Activated T-cell treated with anti-CD3 and anti-CD28 coated beads, Interleukin-2, amount 50 U/mL, for 1 hour (primary cell): ENCODE measurements at regions not wholly inside any gene's neighbourhood (a gene's known extent, or its start where the extent isn't known, plus 50 kb on each side); places are given as distances from the start of the nearest gene placed in this dataset.
"Not testable (repeated sequence)": the region's sequence is repeated elsewhere in the genome, so short reads cannot be mapped to it uniquely, and the experiment has no call there.

Source experiments
- DNase-seq: peaks from one replicate; pipeline ENCODE4 v3.0.0-alpha.2; 2020

GRCh38 chr5:102154791-102155605 lies 141.1 kb downstream of the SLCO4C1 start:
- not testable (repeated sequence) for DNase-seq

DNA sequence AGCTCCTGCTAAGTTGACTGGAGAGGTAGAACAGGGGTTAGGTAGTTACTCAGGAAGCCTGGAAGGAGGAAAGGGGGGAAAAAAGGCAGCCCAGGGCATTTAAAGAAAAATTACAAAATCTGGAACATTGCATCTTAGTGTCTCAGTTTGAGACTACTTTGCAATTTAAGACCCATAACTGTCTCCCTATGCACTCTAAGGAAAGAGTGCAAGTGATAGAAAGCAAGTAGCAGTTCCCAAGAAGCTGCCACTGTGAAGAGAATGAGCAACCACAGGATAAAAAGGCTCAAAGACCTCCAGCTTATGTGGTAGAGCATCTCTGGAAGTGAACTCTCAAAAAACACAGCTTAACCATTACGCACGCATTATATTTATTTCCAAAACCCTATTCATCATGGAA lies 141.8 kb downstream of the SLCO4C1 start:
- DNase-seq = no peak

GRCh38 chr5:102153003-102153759 lies 142.9 kb downstream of the SLCO4C1 start:
- no peak for DNase-seq

DNA sequence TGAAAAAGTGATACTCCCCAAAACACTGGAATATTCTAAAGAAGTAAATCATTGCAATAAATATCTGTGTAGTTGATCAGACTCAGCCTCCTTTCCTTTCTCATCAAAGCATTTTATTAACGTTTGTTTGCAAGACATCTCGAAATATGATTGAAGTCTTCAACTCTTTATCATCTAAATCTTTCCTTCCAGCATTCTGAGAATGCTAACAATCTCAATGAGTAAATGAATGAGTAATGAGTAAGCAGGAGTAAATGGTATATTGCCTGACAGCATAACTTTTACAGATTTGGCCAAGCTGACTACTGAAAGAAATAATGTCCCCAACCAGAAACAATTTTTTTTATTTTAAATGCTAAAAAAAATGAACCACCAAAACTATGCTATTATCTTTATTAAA lies 157.1 kb downstream of the SLCO4C1 start:
- DNase-seq = no peak

DNA sequence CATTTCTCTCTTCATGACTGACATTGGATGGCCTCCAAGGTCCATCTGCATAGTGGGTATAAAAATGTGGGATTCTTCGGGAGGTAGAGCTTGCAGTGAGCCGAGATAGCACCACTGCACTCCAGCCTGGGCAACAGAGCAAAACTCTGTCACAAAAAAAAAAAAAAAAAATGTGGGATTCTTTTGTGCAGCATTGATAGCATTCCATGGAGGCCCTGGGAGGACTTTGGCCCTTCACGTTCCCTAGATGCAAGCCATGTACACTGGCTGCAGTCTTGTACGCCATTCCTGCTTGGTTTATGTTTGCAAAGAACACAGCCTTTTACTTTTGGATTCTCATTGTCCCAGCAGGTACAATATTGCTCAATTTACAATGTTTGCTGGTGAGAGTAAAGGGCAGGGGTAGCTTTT lies 157.8 kb downstream of the SLCO4C1 start:
- no peak for DNase-seq

GRCh38 chr5:102130890-102131289 lies 165.2 kb downstream of the SLCO4C1 start:
- DNase-seq = no peak

GRCh38 chr5:102130386-102130785 lies 165.7 kb downstream of the SLCO4C1 start:
- no peak for DNase-seq

DNA sequence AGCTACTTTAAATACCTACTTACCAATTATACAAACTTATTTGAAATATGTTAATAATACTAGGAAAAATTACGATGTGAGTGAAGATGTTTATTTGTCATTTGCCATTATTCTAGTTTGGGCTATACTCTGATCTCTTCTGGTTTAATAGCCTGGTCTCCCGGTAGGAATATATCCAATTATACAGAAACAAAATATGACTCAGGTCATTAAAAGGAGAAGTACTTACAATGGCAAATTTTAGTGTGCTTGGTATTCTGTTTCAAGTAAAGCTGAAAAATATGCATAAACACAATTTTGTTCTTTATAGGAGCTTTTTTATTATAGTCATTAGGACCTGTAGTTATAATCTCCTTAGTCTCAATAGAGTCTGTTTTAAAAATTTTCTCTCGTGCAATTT lies 176.8 kb downstream of the SLCO4C1 start:
- no peak for DNase-seq

DNA sequence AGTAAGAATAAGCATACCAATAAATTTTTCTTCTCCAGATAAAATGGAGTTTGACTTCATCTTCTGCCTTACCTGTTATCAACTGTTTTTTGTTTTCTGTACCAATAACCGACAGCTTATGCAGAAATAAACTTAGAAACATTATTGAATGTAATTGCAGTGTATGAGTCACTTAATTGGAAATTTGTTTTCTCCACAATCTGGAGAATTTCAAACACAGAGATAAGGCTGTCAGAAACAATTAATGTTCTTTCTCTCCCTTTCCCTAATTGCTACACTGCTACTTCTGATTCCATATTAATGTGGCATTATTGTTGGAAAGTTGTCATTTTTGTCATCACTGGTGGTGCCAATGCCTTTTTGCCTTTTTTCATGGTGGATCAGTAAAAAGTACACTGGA lies 180.3 kb downstream of the SLCO4C1 start:
- DNase-seq = no peak

GRCh38 chr5:102114525-102115069 lies 181.5 kb downstream of the SLCO4C1 start:
- DNase-seq = no peak

GRCh38 chr5:102107865-102108264 lies 188.2 kb downstream of the SLCO4C1 start:
- no peak for DNase-seq

GRCh38 chr5:102106599-102106998 lies 189.5 kb downstream of the SLCO4C1 start:
- DNase-seq = no peak

DNA sequence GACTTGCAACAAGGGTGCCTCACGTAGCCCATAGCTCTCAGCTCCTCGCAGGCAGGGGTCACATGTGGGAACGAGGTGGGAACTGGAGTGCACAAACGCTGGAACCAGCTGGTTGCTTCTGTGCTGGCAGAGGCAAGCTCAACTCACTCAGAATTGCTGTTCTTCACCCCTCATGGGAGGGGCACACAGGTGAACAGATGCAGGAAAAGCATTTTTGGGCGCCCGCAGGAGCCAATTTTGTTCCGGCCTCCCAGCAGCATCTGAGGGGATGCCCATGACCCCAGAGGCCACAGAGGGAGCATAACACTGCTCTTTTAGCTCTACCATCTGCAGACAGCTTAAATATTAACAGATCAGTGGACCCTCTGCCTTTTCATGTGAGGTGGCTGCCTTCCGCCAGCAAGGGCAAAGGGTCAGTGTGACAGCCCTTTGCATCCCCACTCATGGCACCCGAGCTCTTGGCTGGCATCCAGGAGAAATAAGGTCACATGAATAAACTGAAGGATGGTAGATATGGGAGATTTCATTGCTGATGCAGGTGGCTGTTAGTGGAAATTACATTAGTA lies 196.2 kb downstream of the SLCO4C1 start:
- no peak for DNase-seq

GRCh38 chr5:102099083-102099482 lies 197.0 kb downstream of the SLCO4C1 start:
- not testable (repeated sequence) for DNase-seq

- DNase-seq = not testable (repeated sequence)
Measured at GRCh38 chr5:102098606-102099005, 197.5 kb downstream of the SLCO4C1 start.

- no peak for DNase-seq
Measured at GRCh38 chr5:102090770-102091169, 205.3 kb downstream of the SLCO4C1 start.

- DNase-seq = no peak
Measured at GRCh38 chr5:102089883-102090282, 206.2 kb downstream of the SLCO4C1 start.

DNA sequence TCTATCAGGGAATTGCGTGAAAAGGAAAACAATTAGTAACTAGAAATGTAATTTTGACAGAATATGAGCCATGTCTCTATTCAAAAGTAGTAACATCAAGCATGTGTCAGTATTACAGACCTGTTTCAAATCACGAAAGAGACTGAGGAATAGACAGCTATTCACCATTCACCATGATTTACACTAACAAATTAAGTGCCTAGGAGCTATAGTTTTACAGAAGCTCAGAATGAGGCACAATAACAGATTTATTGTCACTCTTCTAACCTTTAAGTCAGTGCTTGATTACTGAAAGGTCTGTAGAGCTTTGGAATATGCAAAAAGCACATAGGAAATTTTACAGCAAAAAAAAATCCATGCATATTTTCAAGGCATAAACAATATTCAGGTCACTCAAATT lies 208.2 kb downstream of the SLCO4C1 start:
- no peak for DNase-seq

DNA sequence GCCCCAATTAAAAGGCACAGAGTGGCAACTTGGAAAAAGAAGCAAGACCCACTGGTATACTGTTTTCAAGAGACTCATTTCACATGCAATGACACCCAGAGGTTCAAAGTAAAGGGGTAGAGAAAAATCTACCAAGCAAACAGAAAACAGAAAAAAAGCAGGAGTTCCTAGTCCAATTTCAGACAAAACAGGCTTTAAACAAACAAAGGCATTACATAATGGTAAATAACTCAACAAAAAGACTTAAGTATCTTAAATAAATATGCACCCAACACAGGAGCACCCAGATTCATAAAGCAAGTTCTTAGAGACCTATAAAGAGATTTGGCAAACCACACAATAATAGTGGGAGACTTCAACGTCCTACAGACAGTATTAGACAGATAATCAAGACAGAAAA lies 215.8 kb downstream of the SLCO4C1 start:
- no peak for DNase-seq

GRCh38 chr5:102077920-102078319 lies 218.2 kb downstream of the SLCO4C1 start:
- DNase-seq = no peak

- DNase-seq = no peak
Measured at GRCh38 chr5:102069974-102070373, 226.1 kb downstream of the SLCO4C1 start.

GRCh38 chr5:102068870-102069269 lies 227.2 kb downstream of the SLCO4C1 start:
- DNase-seq = no peak

DNA sequence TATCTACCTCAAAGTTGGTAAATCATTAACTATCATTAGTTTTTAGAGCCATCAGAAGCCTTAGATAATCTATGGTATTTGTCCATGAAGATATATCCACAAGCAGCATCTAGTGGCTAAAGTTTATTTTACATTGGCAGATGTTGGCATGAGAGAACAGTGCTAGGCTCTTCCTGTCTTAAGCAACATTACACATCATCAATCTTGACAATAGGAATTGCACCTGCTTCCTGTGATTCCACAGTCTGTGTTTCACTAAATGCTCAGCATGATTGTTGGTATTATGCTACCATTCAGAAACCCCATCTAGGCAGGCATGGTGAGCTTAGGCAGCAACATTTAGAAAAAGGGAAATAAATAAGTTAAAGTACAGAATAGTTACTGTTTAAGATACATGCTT lies 246.6 kb downstream of the SLCO4C1 start:
- DNase-seq = no peak

GRCh38 chr5:102048940-102049339 lies 247.1 kb downstream of the SLCO4C1 start:
- DNase-seq = no peak
